Common myeloid progenitor, CD34-positive (primary cell): ENCODE measurements at regions not wholly inside any gene's neighbourhood (a gene's known extent, or its start where the extent isn't known, plus 50 kb on each side); places are given as distances from the start of the nearest gene placed in this dataset.

Experiments
- CTCF ChIA-PET: fragments of 350-600 bp; sonication (Branson Sonifier 250); formaldehyde crosslinking; loops from one replicate; lab custom pipeline; 2021; ENCODE audit warnings: antibody characterized with exemption; lab: Charles Lee
- POLR2A ChIA-PET: fragments of 350-600 bp; sonication (Branson Sonifier 250); formaldehyde crosslinking; loops from one replicate; lab custom pipeline; 2021; ENCODE audit warnings: antibody characterized with exemption; lab: Charles Lee
- DNase-seq, 3 donors: peaks; one replicate each; pipeline versions ENCODE4 v3.0.0 to v3.0.0-alpha.2; 2013
- H3K27ac ChIP-seq, 2 experiments: 1 replicate in 1 of 2; 2 replicates in 1 of 2; pipeline ENCODE4 v1.7.0; 2013; ENCODE audit warnings: inconsistent platforms in 2 of 2, low read length in 2 of 2, mild to moderate bottlenecking in 2 of 2, low read depth in 1 of 2, moderate library complexity in 1 of 2; ENCODE audit not compliant: severe bottlenecking in 2 of 2, insufficient read depth in 1 of 2, poor library complexity in 1 of 2
- H3K27me3 ChIP-seq, 5 experiments: replicated peaks in 2 of 5; 1 replicate in 3 of 5; 2 replicates in 2 of 5; pipeline versions ENCODE4 v1.6.1 to v1.7.0; 2013; ENCODE audit warnings: low read length in 4 of 5, mild to moderate bottlenecking in 2 of 5, moderate library complexity in 2 of 5, inconsistent platforms in 1 of 5; ENCODE audit not compliant: insufficient read depth in 5 of 5, control insufficient read depth in 4 of 5
- H3K36me3 ChIP-seq, 4 experiments: 1 replicate in 2 of 4; 2 replicates in 2 of 4; pipeline versions ENCODE4 v1.6.1 to v1.7.0; 2013; ENCODE audit warnings: low read length in 3 of 4, control low read depth in 1 of 4, mild to moderate bottlenecking in 1 of 4; ENCODE audit not compliant: control insufficient read depth in 4 of 4, insufficient read depth in 4 of 4
- H3K4me1 ChIP-seq, 4 experiments: 1 replicate in 3 of 4; 2 replicates in 1 of 4; pipeline versions ENCODE4 v1.6.1 to v1.7.1; 2013; ENCODE audit warnings: low read length in 3 of 4, mild to moderate bottlenecking in 3 of 4, control low read depth in 1 of 4, inconsistent platforms in 1 of 4, moderate library complexity in 1 of 4; ENCODE audit not compliant: control insufficient read depth in 4 of 4, insufficient read depth in 4 of 4; ENCODE audit errors: control extremely low read depth in 1 of 4
- H3K4me3 ChIP-seq, 7 experiments: 1 replicate in 4 of 7; 2 replicates in 3 of 7; pipeline versions ENCODE4 v1.5.1 to v1.7.0; 2013; ENCODE audit warnings: mild to moderate bottlenecking in 7 of 7, low read length in 6 of 7, moderate library complexity in 6 of 7, inconsistent platforms in 2 of 7, low read depth in 2 of 7, control low read depth in 1 of 7; ENCODE audit not compliant: insufficient read depth in 4 of 7, control insufficient read depth in 1 of 7; ENCODE audit errors: extremely low read depth in 1 of 7
- H3K9me3 ChIP-seq, 5 experiments: 1 replicate in 4 of 5; 2 replicates in 1 of 5; pipeline versions ENCODE4 v1.6.1 to v1.7.1; 2013; ENCODE audit warnings: low read length in 4 of 5, mild to moderate bottlenecking in 2 of 5, inconsistent platforms in 1 of 5, low read depth in 1 of 5, moderate library complexity in 1 of 5; ENCODE audit not compliant: control insufficient read depth in 4 of 5, insufficient read depth in 2 of 5; ENCODE audit errors: control extremely low read depth in 1 of 5
- WGBS: methylation state at CpG from one replicate; pipeline ENCODE4 v1.1.5; 2013; ENCODE audit not compliant: insufficient coverage; 5-methylcytosine and 5-hydroxymethylcytosine counted together

DNA sequence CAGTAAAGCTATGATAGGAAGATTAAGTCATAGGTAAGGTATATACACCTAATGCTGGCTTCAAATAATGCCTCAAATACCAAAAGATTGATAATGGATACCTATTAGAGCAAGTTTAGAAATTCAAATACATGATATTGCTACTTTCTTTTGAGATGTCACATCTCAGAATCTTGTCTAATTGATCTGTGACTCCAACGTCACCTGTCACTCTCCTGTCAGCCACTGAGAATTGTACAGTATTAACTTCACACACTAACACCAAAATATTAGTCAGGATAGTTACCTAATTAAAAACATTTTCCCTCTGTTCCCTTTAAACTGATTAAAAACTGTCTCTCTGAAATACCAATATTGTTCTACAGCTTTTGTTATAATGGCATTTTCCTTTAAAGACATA is 575.5 kb upstream of the ID4 start:
- no peaks in the 10 kb centered on the region for H3K27me3 ChIP-seq
- 100% methylated on average over 1 of the region's 1 CpG for WGBS
- no peak overlapping the region for H3K4me3 ChIP-seq
- no peak for DNase-seq
- H3K27ac ChIP-seq, result no peak overlapping the region
- ChIA-PET CTCF (no interaction called here), POLR2A (no interaction called here)
- no peaks in the 10 kb centered on the region for H3K9me3 ChIP-seq
- H3K4me1 ChIP-seq, result no peaks in the 10 kb centered on the region
- no peaks in the 10 kb centered on the region for H3K36me3 ChIP-seq

DNA sequence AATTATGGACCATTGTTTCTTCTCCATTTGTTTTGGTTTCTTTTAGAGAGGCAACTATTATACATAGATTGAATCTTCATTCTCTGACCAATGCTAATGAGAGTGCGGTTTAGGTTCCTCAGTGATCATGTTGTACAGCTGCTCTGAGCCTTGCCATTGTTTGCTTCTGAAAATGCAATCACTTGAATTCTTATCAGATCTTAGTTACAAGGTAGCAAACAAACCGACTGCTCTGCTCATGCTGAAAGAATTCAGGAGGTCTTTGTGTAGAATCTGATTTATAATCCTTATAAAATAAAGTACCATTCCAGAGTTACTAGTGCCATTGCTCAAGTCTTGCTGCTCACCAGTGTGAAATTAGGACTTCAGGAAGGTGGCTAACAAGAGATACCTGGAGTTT is 569.1 kb upstream of the ID4 start:
- ChIA-PET POLR2A (no interaction called here), CTCF (no interaction called here)
- H3K27me3 ChIP-seq, result no peaks in the 10 kb centered on the region

DNA sequence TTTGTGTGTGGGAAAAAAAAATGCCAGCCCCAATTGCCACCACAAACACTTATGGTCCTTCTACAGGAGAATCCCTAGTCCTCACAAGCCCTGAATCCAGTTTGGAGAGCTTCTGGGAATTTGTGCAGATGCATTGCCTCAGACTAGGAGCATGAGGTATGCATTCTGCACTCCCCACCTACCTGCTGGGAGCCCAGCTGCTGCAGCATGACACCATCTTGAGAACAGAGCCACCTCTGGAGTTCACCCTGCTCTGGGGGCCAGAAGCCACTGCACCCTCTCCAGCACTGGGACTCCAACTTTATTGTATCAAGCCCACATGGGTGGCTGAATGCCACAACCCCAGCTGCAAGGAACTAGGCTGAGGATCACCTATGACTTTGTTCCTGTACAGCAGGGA is 568.5 kb upstream of the ID4 start:
- H3K9me3 ChIP-seq, result peaks cover 0 to 3% (median 2%) of the 10 kb centered on the region in 5 experiments
- H3K4me1 ChIP-seq, result no peaks in the 10 kb centered on the region
- no peak overlapping the region for H3K27ac ChIP-seq
- ChIA-PET CTCF (no interaction called here), POLR2A (no interaction called here)
- DNase-seq, result no peak
- no peaks in the 10 kb centered on the region for H3K36me3 ChIP-seq
- H3K27me3 ChIP-seq, result no peaks in the 10 kb centered on the region
- H3K4me3 ChIP-seq, result no peak overlapping the region

More for the DNA sequence above, 569.1 kb upstream of the ID4 start:
- Histone ChIP-seq H3K27ac (no peak overlapping the region), H3K4me1 (no peaks in the 10 kb centered on the region), H3K4me3 (no peak overlapping the region), H3K9me3 (peaks cover 0 to 3% (median 2%) of the 10 kb centered on the region in 5 experiments), H3K36me3 (no peaks in the 10 kb centered on the region)
- WGBS, result 100% methylated on average over 1 of the region's 2 CpGs
- DNase-seq, result no peak

DNA sequence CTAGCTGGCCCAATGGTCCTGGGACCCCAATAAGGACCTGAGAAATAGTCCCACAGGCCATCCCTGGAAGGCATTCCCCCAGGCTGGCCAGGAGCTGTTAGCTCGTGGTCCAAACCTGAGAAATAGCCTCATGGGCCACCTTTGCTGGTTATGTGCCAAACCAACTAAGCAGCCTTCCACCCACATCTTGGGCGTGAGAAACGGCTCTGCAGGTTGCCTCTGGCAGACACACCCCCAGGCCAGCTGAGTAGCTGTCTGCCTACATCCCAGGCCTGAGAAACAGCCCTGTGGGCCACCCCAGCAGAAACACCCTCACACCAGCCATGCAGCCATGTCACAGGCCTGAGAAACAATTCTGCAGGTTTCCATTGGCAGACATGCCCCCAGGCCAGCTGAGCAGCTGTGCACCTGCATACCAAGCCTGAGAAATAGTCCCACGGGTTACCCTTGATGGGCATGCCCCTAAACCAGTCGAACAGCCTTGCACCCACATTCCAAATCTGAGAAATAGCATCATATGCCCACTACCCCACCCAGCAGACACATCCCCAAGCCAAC is 567.8 kb upstream of the ID4 start:
- no peak overlapping the region for H3K4me3 ChIP-seq
- H3K27ac ChIP-seq, result no peak overlapping the region
- no peaks in the 10 kb centered on the region for H3K4me1 ChIP-seq
- ChIA-PET POLR2A (no interaction called here), CTCF (no interaction called here)
- peaks cover 0 to 3% (median 2%) of the 10 kb centered on the region in 5 experiments for H3K9me3 ChIP-seq
- H3K27me3 ChIP-seq, result no peaks in the 10 kb centered on the region
- no peaks in the 10 kb centered on the region for H3K36me3 ChIP-seq
- WGBS, result 87% methylated on average over 3 of the region's 5 CpGs
- DNase-seq, result no peak

DNA sequence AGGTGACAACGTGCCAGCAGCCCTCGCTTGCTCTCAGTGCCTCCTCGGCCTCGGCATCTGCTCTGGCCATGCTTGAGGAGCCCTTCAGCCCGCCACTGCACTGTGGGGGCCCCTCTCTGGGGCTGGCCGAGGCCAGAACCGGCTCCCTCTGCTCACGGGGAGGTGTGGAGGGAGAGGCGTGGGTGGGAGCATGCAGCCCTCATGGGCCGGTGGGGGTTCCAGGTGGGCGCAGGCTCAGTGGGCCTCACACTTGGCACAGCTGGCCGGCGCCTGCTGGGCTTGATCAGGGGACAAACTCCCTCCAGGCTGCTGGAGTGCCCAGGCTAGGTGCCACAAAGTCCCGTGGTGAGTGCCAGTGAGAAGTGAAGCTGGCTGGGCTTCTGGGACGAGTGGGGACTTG is 566.6 kb upstream of the ID4 start:
- DNase-seq, result no peak
- POLR2A ChIA-PET, result no interaction called here
- Histone ChIP-seq H3K9me3 (peaks cover 0 to 3% (median 2%) of the 10 kb centered on the region in 5 experiments), H3K27me3 (no peaks in the 10 kb centered on the region), H3K4me1 (no peaks in the 10 kb centered on the region), H3K4me3 (no peak overlapping the region), H3K36me3 (no peaks in the 10 kb centered on the region), H3K27ac (no peak overlapping the region)
- CTCF ChIA-PET, result no interaction called here
- 96% methylated on average over 15 of the region's 15 CpGs for WGBS

DNA sequence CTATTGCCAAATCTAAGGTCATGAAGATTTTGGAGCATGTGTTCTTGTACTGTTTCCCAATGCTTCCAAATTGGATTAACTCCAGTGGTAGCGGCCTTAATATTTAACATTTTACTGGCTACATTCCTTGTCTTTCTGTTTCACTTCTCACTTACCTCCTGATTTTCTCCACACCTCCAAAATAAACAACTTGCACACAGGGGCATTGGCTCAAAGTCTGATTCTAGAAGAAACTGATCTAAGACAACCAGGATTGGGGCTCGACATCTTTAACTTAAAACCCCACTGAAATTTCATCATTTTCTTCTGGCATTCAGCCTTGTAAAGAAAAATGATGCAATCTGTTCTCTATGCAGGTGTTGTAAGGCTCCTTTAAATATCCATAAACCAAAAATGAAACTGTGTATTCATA is 557.9 kb upstream of the ID4 start:
- Histone ChIP-seq H3K27me3 (no peaks in the 10 kb centered on the region), H3K4me1 (no peaks in the 10 kb centered on the region), H3K4me3 (no peak overlapping the region), H3K36me3 (no peaks in the 10 kb centered on the region), H3K27ac (no peak overlapping the region), H3K9me3 (peaks cover 0 to 2% (median 0%) of the 10 kb centered on the region in 5 experiments)
- CTCF ChIA-PET, result no interaction called here
- POLR2A ChIA-PET, result no interaction called here
- WGBS, result 100% methylated on average over 1 of the region's 2 CpGs
- no peak for DNase-seq

DNA sequence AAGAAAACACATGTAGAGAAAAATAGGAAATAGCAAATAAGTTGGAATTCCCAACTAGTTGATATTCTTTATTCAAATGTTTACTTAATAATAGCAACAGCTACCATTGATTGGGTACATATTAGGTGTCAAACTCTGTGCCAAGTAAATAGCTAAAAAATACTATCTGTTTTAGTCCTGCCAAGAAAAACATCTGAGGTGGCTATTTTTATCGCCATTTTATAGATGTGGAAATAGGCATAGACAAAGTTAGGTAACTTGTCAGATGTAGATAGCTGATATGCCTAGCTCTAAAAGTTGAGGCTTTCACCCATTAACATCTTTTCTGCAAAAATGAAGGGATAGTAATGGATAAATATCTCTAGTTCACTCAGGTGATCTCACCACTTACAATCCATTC is 549.2 kb upstream of the ID4 start:
- WGBS, result no CpG with 5 or more reads among the region's 1 CpG
- H3K36me3 ChIP-seq, result no peaks in the 10 kb centered on the region
- no peaks in the 10 kb centered on the region for H3K9me3 ChIP-seq
- POLR2A ChIA-PET, result no interaction called here
- H3K4me1 ChIP-seq, result no peaks in the 10 kb centered on the region
- H3K27ac ChIP-seq, result no peak overlapping the region
- DNase-seq, result no peak
- H3K4me3 ChIP-seq, result no peak overlapping the region
- CTCF ChIA-PET, result no interaction called here
- H3K27me3 ChIP-seq, result no peaks in the 10 kb centered on the region
